Amniotic epithelial cell (primary cell): ENCODE measurements at regions not wholly inside any gene's neighbourhood (a gene's known extent, or its start where the extent isn't known, plus 50 kb on each side); places are given as distances from the start of the nearest gene placed in this dataset.
"Not testable (repeated sequence)": the region's sequence is repeated elsewhere in the genome, so short reads cannot be mapped to it uniquely, and the experiment has no call there.

Experiments used
- DNase-seq: peaks from one replicate; pipeline ENCODE4 v3.0.0-alpha.2; 2010; ENCODE audit warnings: low read depth

- not testable (repeated sequence) for DNase-seq
These were observed 444.5 kb downstream of the NSUN3 start for GRCh38 chr3:94507354-94507753.

GRCh38 chr3:94512876-94513275 is 450.0 kb downstream of the NSUN3 start:
- DNase-seq, result no peak

- DNase-seq, result no peak
These were observed 450.7 kb downstream of the NSUN3 start for GRCh38 chr3:94513600-94513999.

- DNase-seq, result no peak
These were observed 453.1 kb downstream of the NSUN3 start for GRCh38 chr3:94515983-94516382.

GRCh38 chr3:94520364-94520763 is 457.5 kb downstream of the NSUN3 start:
- DNase-seq, result no peak

DNA sequence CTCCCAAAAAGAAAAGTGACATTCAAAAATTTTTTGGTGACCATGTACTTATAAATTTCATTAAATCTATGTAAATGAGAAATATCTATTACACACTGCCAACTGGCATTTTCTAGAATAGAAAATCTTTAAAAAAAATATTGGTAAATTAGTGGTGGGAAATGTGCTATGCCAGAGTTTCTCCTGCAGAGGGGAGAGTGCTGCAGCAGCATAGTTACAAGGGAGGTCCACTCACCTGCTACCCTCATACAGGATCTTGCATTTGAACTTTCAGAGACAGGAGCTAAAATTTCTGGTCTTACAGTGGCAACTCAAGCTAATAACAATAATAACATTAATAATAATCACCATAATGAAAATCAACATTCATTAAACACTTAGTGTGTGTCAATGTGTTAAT is 459.6 kb downstream of the NSUN3 start:
- peak; percentile 4 for DNase-seq

DNA sequence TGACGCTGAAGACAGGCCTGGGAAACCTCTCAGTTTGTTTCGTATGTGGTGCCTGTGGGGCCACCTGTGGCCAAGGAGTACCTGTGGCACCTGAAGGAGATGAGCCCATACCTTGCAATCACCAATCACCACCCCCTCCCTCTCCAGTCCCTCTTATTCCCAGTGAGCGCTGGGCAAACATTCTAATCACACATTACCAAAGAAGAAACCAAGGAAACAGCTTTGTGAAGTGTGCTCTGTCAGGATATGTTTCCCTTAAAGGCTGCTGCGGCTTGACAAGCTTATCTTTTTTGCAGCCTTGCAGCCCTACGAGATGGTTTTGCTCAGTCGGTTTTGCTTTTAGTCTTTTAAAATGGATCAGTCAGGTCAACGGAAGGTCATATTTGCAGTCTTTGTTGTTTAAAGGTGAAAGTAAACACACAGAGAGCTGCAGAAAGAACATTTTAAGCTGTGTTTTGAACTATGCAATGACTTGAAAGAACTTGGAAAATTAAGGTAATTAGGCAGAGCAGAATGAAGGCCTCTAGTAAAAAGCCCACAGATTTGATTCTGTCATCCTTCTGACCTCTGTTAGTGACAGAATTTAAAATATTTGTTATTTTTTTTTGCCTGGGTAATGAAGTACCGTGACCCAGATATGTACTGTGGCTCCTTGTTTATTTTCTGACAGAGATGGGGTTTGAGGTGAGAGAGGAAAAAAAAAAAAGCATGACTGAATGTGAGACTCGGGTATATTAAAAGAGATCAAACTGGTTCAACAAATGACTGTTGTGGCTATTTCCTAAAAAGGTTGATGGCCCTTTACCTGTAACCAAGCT is 461.4 kb downstream of the NSUN3 start:
- DNase-seq, result peak; percentile 9

- peak; percentile 83 for DNase-seq
These were observed 462.2 kb downstream of the NSUN3 start for GRCh38 chr3:94525043-94525442.

GRCh38 chr3:94529816-94530215 is 467.0 kb downstream of the NSUN3 start:
- DNase-seq, result no peak

GRCh38 chr3:94532951-94533350 is 470.1 kb downstream of the NSUN3 start:
- DNase-seq, result no peak

DNA sequence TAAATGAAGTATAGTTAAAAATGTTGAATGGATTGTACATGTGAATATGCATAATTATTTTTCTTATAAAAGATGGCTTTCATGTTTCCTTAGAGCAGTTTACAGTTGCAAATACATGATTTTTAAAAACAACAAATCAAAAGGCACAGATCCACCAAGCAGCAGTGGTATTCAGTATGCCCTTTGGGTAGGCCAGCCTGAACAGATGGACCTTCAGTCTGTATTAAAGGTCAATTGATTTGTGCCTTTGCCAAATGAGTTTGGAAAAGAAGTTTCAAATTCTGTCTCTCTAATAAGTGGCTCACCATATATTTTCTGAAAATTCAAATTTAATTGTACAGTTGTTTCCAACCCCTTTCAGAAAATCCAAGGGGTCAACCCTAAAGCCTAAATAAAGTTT is 477.1 kb downstream of the NSUN3 start:
- no peak for DNase-seq

DNA sequence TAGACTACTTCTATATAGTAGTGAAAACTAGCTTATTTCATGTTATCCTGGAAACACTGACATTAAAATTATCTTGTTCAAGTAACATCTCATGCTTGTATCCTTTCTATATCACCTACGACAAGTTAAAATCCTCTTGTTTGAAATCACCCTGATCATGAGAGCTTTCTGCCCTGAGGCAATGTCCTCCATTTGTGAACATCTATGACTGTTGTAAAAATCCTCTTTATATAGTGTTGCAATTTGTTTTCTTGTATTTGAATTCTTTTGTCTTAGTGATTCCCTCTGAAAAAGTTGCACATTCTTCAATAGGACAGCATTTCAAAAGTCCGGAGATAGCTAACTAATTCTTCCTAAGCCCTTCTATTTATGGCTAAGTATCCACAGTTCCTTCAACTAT is 480.3 kb downstream of the NSUN3 start:
- no peak for DNase-seq

DNA sequence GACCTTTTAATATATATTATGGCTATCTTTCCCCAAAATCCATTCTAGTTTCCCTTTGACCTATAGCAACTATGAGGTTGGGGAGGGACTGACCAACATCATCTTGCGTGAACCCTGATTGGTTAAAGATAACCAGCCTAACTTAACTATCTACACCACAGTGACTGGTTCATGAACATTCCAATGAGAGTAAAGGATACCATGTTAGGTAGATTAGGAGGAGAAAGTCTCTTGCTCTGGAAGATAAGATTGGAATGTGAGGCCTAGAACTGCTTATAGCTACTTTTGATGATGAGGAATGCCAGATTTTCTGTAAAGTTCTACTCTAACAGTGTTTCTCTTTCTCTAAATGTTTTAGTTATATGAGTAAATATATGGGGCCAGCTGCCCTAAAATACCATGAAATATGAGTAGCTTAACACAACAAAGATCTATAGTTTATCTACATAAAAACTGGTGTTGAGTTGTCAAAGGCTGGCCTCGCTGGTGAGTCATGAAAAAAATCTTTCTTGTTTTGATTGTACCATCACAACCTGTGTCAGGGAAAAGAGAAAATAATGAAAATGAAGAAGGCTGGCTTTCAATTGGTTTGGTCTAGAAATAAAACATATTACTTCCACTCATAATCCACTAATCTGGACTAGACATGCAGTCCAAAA is 481.4 kb downstream of the NSUN3 start:
- DNase-seq, result peak; percentile 24

DNA sequence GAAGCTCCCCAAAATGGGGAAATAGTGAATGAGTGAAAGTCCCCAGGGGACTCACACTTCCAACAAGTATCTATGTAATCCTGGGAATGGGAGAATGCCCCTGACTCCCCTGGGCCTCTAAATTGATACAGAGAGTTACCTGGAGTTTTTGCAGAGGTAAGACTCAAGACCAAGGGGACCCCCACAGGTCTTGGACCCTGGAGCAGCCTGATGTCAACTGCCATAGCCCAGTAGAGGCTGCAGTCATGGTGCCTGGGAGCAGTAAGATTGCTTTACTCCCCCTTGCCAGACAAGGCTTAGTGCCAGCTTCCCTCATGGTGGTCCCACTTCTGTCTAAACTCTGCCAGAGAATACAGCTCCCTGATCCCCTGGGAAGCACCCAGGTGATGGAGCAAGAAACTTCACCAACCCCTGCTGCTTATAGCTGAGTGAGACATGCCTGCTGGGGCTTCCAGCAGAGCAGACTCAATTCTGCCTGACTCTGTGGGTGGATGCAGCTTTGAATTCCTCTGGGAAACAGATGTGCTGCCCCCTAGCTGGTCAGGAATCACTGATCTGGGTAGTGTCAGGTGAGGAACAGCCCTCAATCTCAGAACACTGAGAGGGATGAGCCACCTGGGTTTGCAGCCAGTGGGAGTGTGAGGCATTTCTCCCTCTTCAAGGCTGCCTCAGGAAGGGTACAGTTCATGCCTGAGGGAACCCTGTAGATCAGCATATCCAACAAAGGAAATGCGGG is 485.9 kb downstream of the NSUN3 start:
- DNase-seq, result no peak

GRCh38 chr3:94561094-94561493 is 498.2 kb downstream of the NSUN3 start:
- peak; percentile 3 for DNase-seq

DNA sequence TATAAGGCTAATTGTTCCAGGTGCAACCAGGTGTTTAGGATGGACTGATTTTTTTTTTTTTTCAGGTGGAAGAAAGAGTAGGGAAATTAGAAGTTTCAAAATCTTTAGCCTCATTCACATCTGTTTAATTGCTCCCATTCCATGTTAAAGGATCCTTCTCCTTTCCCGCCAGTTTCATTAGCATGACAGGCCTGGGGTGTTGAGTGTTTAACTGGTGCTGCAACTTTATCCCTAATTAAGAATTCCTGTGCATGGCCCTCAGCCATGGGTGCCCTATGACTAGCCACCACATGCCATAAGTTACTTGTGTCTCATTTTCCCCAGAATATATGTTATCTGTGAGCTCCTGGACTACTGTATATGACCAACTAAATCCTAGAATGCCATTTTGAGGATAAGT is 501.4 kb downstream of the NSUN3 start:
- DNase-seq, result no peak

GRCh38 chr3:94568041-94568440 is 505.2 kb downstream of the NSUN3 start:
- no peak for DNase-seq

- DNase-seq, result no peak
These were observed 510.5 kb downstream of the NSUN3 start for GRCh38 chr3:94573337-94573736.

- DNase-seq, result no peak
These were observed 524.4 kb downstream of the NSUN3 start for GRCh38 chr3:94587291-94587690.

GRCh38 chr3:94593526-94594150 is 530.8 kb downstream of the NSUN3 start:
- DNase-seq, result no peak

- DNase-seq, result no peak
These were observed 533.3 kb downstream of the NSUN3 start for GRCh38 chr3:94596141-94596540.

DNA sequence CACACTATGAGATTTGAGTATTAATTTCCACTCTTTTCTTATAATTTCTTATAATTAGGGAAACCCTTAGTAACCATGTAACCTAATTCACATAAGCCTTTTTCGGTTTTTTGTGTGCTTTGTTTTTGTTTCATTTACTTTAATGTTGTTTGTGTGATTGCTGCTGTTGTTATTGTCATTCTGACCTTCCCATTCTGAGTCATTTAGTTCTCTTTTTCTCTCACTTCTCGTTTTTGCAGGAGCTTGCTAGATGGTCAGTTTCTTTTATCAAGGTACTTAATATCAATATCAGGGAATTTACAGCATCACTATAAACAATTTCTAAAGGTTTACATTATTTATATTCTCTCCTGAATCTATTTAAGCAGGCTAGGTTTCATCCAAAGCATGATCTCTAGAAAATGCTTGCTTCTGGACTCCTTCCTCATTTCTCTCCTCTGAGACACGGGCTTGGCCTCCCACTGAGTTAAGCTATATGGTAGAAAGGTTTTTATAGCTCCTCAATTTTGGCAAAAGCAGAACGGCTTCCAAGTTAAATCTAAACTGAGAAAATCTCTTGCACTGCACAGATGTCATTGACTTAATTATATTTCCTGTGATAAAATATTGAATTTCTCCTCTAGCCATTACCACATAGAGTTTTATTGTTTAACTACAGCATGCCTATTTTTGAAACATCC is 534.2 kb downstream of the NSUN3 start:
- no peak for DNase-seq
